ENCODE measurements at regions not wholly inside any gene's neighbourhood (a gene's known extent, or its start where the extent isn't known, plus 50 kb on each side); places are given as distances from the start of the nearest gene placed in this dataset.

GRCh38 chr4:41431276-41431675 is 106.7 kb upstream of the LIMCH1 start:
- no peak for TF ChIP-seq CTCF (conservative IDR thresholded peaks at IDR 0.05)
- Mint-ChIP-seq H3K27ac (ENCODE audit: unreplicated experiment) (no peak overlapping the region), H3K4me3 (no peak overlapping the region), H3K9me3 (no peaks in the 10 kb centered on the region), H3K27me3 (ENCODE audit: low read depth) (no peaks in the 10 kb centered on the region), H3K36me3 (ENCODE audit: low read depth) (no peaks in the 10 kb centered on the region), H3K4me1 (peaks cover 62% of the 10 kb centered on the region)
- no peak for DNase-seq (ENCODE audit: low read depth, low spot score)

GRCh38 chr4:41432219-41432618 is 105.7 kb upstream of the LIMCH1 start:
- no peaks in the 10 kb centered on the region for H3K36me3 Mint-ChIP-seq (ENCODE audit: low read depth)
- peak overlapping the region; percentile 5 for H3K4me3 Mint-ChIP-seq
- no peaks in the 10 kb centered on the region for H3K9me3 Mint-ChIP-seq
- no peak for TF ChIP-seq CTCF (conservative IDR thresholded peaks at IDR 0.05)
- DNase-seq (ENCODE audit: low read depth, low spot score): no peak
- H3K27ac Mint-ChIP-seq (ENCODE audit: unreplicated experiment): peak overlapping the region; percentile 29
- H3K27me3 Mint-ChIP-seq (ENCODE audit: low read depth): no peaks in the 10 kb centered on the region
- H3K4me1 Mint-ChIP-seq: peaks cover 64% of the 10 kb centered on the region

GRCh38 chr4:41432881-41433280 is 105.1 kb upstream of the LIMCH1 start:
- Mint-ChIP-seq H3K4me1 (peaks cover 64% of the 10 kb centered on the region), H3K27ac (ENCODE audit: unreplicated experiment) (peak overlapping the region; percentile 29), H3K9me3 (no peaks in the 10 kb centered on the region), H3K27me3 (ENCODE audit: low read depth) (no peaks in the 10 kb centered on the region), H3K4me3 (peak overlapping the region; percentile 4), H3K36me3 (ENCODE audit: low read depth) (no peaks in the 10 kb centered on the region)
- no peak for TF ChIP-seq CTCF (conservative IDR thresholded peaks at IDR 0.05)
- DNase-seq (ENCODE audit: low read depth, low spot score): no peak

GRCh38 chr4:41433361-41433760 is 104.6 kb upstream of the LIMCH1 start:
- DNase-seq (ENCODE audit: low read depth, low spot score): no peak
- Mint-ChIP-seq H3K4me3 (no peak overlapping the region), H3K4me1 (peaks cover 60% of the 10 kb centered on the region), H3K27ac (ENCODE audit: unreplicated experiment) (peak overlapping the region; percentile 29), H3K27me3 (ENCODE audit: low read depth) (no peaks in the 10 kb centered on the region), H3K36me3 (ENCODE audit: low read depth) (no peaks in the 10 kb centered on the region), H3K9me3 (no peaks in the 10 kb centered on the region)
- TF ChIP-seq CTCF (conservative IDR thresholded peaks at IDR 0.05): no peak

- Mint-ChIP-seq H3K27me3 (ENCODE audit: low read depth) (no peaks in the 10 kb centered on the region), H3K27ac (ENCODE audit: unreplicated experiment) (no peak overlapping the region)
- DNase-seq (ENCODE audit: low read depth, low spot score): no peak
Observed at GRCh38 chr4:41435510-41435909, 102.4 kb upstream of the LIMCH1 start.

More at GRCh38 chr4:41435510-41435909, 102.4 kb upstream of the LIMCH1 start:
- no peak for TF ChIP-seq CTCF (conservative IDR thresholded peaks at IDR 0.05)
- H3K4me1 Mint-ChIP-seq: peaks cover 59% of the 10 kb centered on the region
- H3K9me3 Mint-ChIP-seq: no peaks in the 10 kb centered on the region
- H3K4me3 Mint-ChIP-seq: no peak overlapping the region
- no peaks in the 10 kb centered on the region for H3K36me3 Mint-ChIP-seq (ENCODE audit: low read depth)

Measured in neural crest cell (in vitro differentiated cells).